NB4 (cell line): ENCODE measurements at regions not wholly inside any gene's neighbourhood (a gene's known extent, or its start where the extent isn't known, plus 50 kb on each side); places are given as distances from the start of the nearest gene placed in this dataset.
"Not testable (repeated sequence)": the region's sequence is repeated elsewhere in the genome, so short reads cannot be mapped to it uniquely, and the experiment has no call there.

Experiments
- DNase-seq: peaks from one replicate; pipeline ENCODE4 v3.0.0; 2010; ENCODE audit warnings: low read depth
- H3K4me3 ChIP-seq: one replicate; pipeline ENCODE4 v1.5.1; 2011; ENCODE audit warnings: mild to moderate bottlenecking, low read depth, low read length, moderate library complexity
- CTCF ChIP-seq: IDR thresholded peaks from one replicate; pipeline ENCODE4 v1.5.1; 2012; ENCODE audit warnings: low read depth, low read length
- MAX ChIP-seq: IDR thresholded peaks from 2 replicates; pipeline ENCODE4 v1.6.1; 2011; ENCODE audit warnings: low read depth, low read length
- MYC ChIP-seq: IDR thresholded peaks from 2 replicates; pipeline ENCODE4 v1.6.1; 2011; ENCODE audit warnings: low read depth, low read length
- POLR2A ChIP-seq: IDR thresholded peaks from 2 replicates; pipeline ENCODE4 v1.6.1; 2011; ENCODE audit warnings: mild to moderate bottlenecking; ENCODE audit not compliant: insufficient read length; ENCODE audit errors: extremely low read depth

GRCh38 chr3:184497804-184498203 is 63.8 kb upstream of the EPHB3 start:
- no peak for DNase-seq
- H3K4me3 ChIP-seq = no peak overlapping the region
- TF ChIP-seq MAX (no peak), POLR2A (no peak), CTCF (no peak), MYC (no peak)

- H3K4me3 ChIP-seq = no peak overlapping the region
- TF ChIP-seq MAX (no peak), MYC (no peak), POLR2A (no peak), CTCF (no peak)
- peak; percentile 29 for DNase-seq
These were observed 62.5 kb upstream of the EPHB3 start for GRCh38 chr3:184498986-184499606.

GRCh38 chr3:184500344-184500923 is 61.2 kb upstream of the EPHB3 start:
- no peak for TF ChIP-seq MAX
- TF ChIP-seq CTCF = no peak
- no peak for TF ChIP-seq MYC
- no peak for TF ChIP-seq POLR2A
- DNase-seq = no peak

GRCh38 chr3:184502123-184502667 is 59.4 kb upstream of the EPHB3 start:
- TF ChIP-seq CTCF (no peak), MAX (no peak), MYC (no peak), POLR2A (no peak)
- no peak overlapping the region for H3K4me3 ChIP-seq
- DNase-seq = no peak

More at GRCh38 chr3:184500344-184500923, 61.2 kb upstream of the EPHB3 start:
- no peak overlapping the region for H3K4me3 ChIP-seq

GRCh38 chr3:184502841-184503240 is 58.7 kb upstream of the EPHB3 start:
- not testable (repeated sequence) for H3K4me3 ChIP-seq, DNase-seq

GRCh38 chr3:184503647-184504046 is 57.9 kb upstream of the EPHB3 start:
- no peak overlapping the region for H3K4me3 ChIP-seq
- no peak for TF ChIP-seq POLR2A
- TF ChIP-seq CTCF = no peak
- TF ChIP-seq MYC = no peak
- TF ChIP-seq MAX = no peak
- DNase-seq = peak; percentile 16
